K562 (cell line): ENCODE measurements at regions not wholly inside any gene's neighbourhood (a gene's known extent, or its start where the extent isn't known, plus 50 kb on each side); places are given as distances from the start of the nearest gene placed in this dataset.

ENCODE experiments used
- ATAC-seq: fragments of 200-7000 bp; cut with Tn5 transposase; 3 replicates; pipeline ENCODE4 v1.9.1; 2020; ENCODE audit warnings: moderate library complexity
- BruUV-seq: library from RNA; stranded (reverse); fragments of 400-500 nt; replicated peaks from 2 replicates; lab custom pipeline; 2021; lab: Mats Ljungman, UMichigan
- CTCF ChIA-PET: fragments of 300-600 bp; formaldehyde crosslinking; extraction: SDS; loops from one replicate; lab custom pipeline; 2021; ENCODE audit warnings: low intra/inter-chr PET ratio; lab: Yijun Ruan, JAX
- POLR2A ChIA-PET: fragments of 300-600, 350-650 bp; sonication (Branson Sonifier 250); formaldehyde crosslinking; extraction: SDS; loops from one replicate; lab custom pipeline; 2021; ENCODE audit warnings: antibody characterized with exemption, inconsistent platforms; lab: Yijun Ruan, JAX
- DNase-seq, 4 experiments: peaks; one replicate each; pipeline versions ENCODE4 v3.0.0 to v3.0.0-alpha.2; 2011 to 2018; ENCODE audit warnings: low spot score in 3 of 4, mixed read lengths in 3 of 4; ENCODE audit errors: extremely low read depth in 1 of 4
- FAIRE-seq: peaks from 2 replicates; lab custom pipeline; 2011; peaks lifted over from hg19 to GRCh38; lab: Jason Lieb, UNC
- H2AFZ ChIP-seq: 2 replicates; pipeline ENCODE4 v1.6.0; 2011; ENCODE audit warnings: low read depth, low read length, control low read depth, inconsistent platforms
- H3K27ac ChIP-seq: fragments of 200-600 bp; 3 replicates; pipeline ENCODE4 v1.8.0; 2011; ENCODE audit warnings: low read depth, mild to moderate bottlenecking, control low read depth, inconsistent platforms, low read length, moderate library complexity, mixed read lengths; ENCODE audit errors: extremely low read depth
- H3K27me3 ChIP-seq, 2 experiments: fragments of 300-600 bp in 1 of 2; 2 replicates in 1 of 2; 3 replicates in 1 of 2; pipeline versions ENCODE4 v1.6.0 to v1.8.0; 2011; ENCODE audit warnings: inconsistent platforms in 2 of 2, low read length in 2 of 2, mild to moderate bottlenecking in 1 of 2, mixed read lengths in 1 of 2, moderate library complexity in 1 of 2; ENCODE audit not compliant: control insufficient read depth in 2 of 2, insufficient read depth in 2 of 2
- H3K36me3 ChIP-seq: fragments of 300-600 bp; 3 replicates; pipeline ENCODE4 v1.8.0; 2011; ENCODE audit warnings: mild to moderate bottlenecking, low read length, inconsistent platforms; ENCODE audit not compliant: control insufficient read depth, insufficient read depth
- H3K4me1 ChIP-seq, 2 experiments: fragments of 200-600 bp in 1 of 2; replicated peaks in 1 of 2; 2 replicates in 1 of 2; 3 replicates in 1 of 2; pipeline versions ENCODE4 v1.5.1 to v1.8.0; 2011; ENCODE audit warnings: inconsistent platforms in 2 of 2, low read length in 2 of 2, mild to moderate bottlenecking in 1 of 2, mixed read lengths in 1 of 2, moderate library complexity in 1 of 2; ENCODE audit not compliant: control insufficient read depth in 2 of 2, insufficient read depth in 2 of 2
- H3K4me2 ChIP-seq: 2 replicates; pipeline ENCODE4 v1.6.1; 2011; ENCODE audit warnings: low read length, control low read depth, inconsistent platforms, mixed read lengths; ENCODE audit not compliant: insufficient read depth
- H3K4me3 ChIP-seq: fragments of 200-600 bp; sonication (generic), shearing (Covaris generic); 2 replicates; pipeline ENCODE4 v1.5.1; 2016; ENCODE audit warnings: control low read depth, inconsistent platforms
- H3K79me2 ChIP-seq: fragments of 200-600 bp; 3 replicates; pipeline ENCODE4 v1.8.0; 2011; ENCODE audit warnings: low read length, inconsistent platforms; ENCODE audit not compliant: control insufficient read depth, insufficient read depth
- H3K9ac ChIP-seq, 2 experiments: 2 replicates each; pipeline versions ENCODE4 v1.6.0 to v1.6.1; 2011; ENCODE audit warnings: low read depth in 2 of 2, low read length in 2 of 2, control low read depth in 1 of 2, inconsistent platforms in 1 of 2, mild to moderate bottlenecking in 1 of 2, mixed read lengths in 1 of 2; ENCODE audit not compliant: insufficient read depth in 1 of 2
- H3K9me1 ChIP-seq: one replicate; pipeline ENCODE4 v1.6.0; 2011; ENCODE audit warnings: inconsistent platforms, mild to moderate bottlenecking, low read length, moderate library complexity; ENCODE audit not compliant: control insufficient read depth, insufficient read depth
- H3K9me3 ChIP-seq: replicated peaks from 2 replicates; pipeline ENCODE4 v1.5.1; 2011; ENCODE audit warnings: low read depth, low read length, inconsistent platforms; ENCODE audit not compliant: control insufficient read depth, insufficient read depth
- H4K20me1 ChIP-seq: replicated peaks from 2 replicates; pipeline ENCODE4 v1.6.1; 2011; ENCODE audit warnings: low read length, inconsistent platforms, mixed read lengths; ENCODE audit not compliant: control insufficient read depth, insufficient read depth
- C11orf30 ChIP-seq: fragments of 450-650 bp; IDR thresholded peaks from 2 replicates; pipeline ENCODE4 v1.6.1; 2016; ENCODE audit warnings: low read depth, mild to moderate bottlenecking
- CEBPB ChIP-seq: fragments of 450-650 bp; IDR thresholded peaks from 2 replicates; pipeline ENCODE4 v1.6.1; 2016; ENCODE audit warnings: missing genetic modification characterization, missing compliant biosample characterization
- ZFP30 ChIP-seq: fragments of 250-450 bp; sonication (Bioruptor Pico); IDR thresholded peaks from 2 replicates; pipeline ENCODE4 v1.8.0; 2022; ENCODE audit warnings: moderate library complexity, mild to moderate bottlenecking, inconsistent platforms, borderline replicate concordance
- WGBS: fragments of 100-300 bp; shearing (Covaris generic); methylation state at CpG from one replicate; pipeline ENCODE4 v1.1.6; 2016; ENCODE audit warnings: low coverage, mixed read lengths; ENCODE audit not compliant: insufficient coverage; ENCODE audit errors: missing lambda C conversion rate; 5-methylcytosine and 5-hydroxymethylcytosine counted together
- in situ Hi-C: fragments of 300-500 bp; cut with MboI; formaldehyde crosslinking; loops from 4 replicates; pipeline ENCODE4 v1.15.0; 2018; ENCODE audit warnings: inconsistent platforms, mixed read lengths
- intact Hi-C: fragments of 100-400 bp; cut with micrococcal nuclease; formaldehyde crosslinking; loops from 2 replicates; pipeline ENCODE4 v1.14.2; 2022

- no peak overlapping the region for H3K4me3 ChIP-seq
- POLR2A ChIA-PET: interaction anchor here (1.3 kb wide), 1 partner anchor 23 kb away, joined by 3 read pairs; no protein-coding TSS in a partner anchor
- H3K36me3 ChIP-seq: no peaks in the 10 kb centered on the region
- no peak overlapping the region for H3K9ac ChIP-seq
- H3K4me2 ChIP-seq: no peak overlapping the region
- no TSS peak for BruUV-seq
- no peaks in the 10 kb centered on the region for H3K9me3 ChIP-seq
- no peaks in the 10 kb centered on the region for H3K9me1 ChIP-seq
- in situ Hi-C loops: no loop called here
- peaks cover 3 to 10% of the 10 kb centered on the region in 2 experiments; a peak in 4 of 5 replicates for H3K27me3 ChIP-seq
- no peak for DNase-seq
- H3K27ac ChIP-seq: no peak overlapping the region
- H4K20me1 ChIP-seq: no peaks in the 10 kb centered on the region
- no peak for ATAC-seq
- TF ChIP-seq ZFP30 (CRISPR knock-in tag) (no peak), C11orf30 (no peak), CEBPB (tag) (peak; percentile 38; the same call in 1 of the 2 replicates)
- CTCF ChIA-PET: no interaction called here
- H3K79me2 ChIP-seq: no peaks in the 10 kb centered on the region
- intact Hi-C loops: no loop called here
- H3K4me1 ChIP-seq: no peaks in the 10 kb centered on the region; a peak in 1 of 5 replicates
- no peak overlapping the region for H2AFZ ChIP-seq
- 8% methylated on average over 5 of the region's 5 CpGs for WGBS
- no peak for FAIRE-seq
These were observed 55.6 kb downstream of the UTRN start for GRCh38 chr6:144340541-144341371.
